Stimulated activated CD4-positive, alpha-beta T cell treated with anti-CD3 and anti-CD28 coated beads, TNF-alpha, amount 100 ng/mL, for 4 hours (primary cell): ENCODE measurements at regions not wholly inside any gene's neighbourhood (a gene's known extent, or its start where the extent isn't known, plus 50 kb on each side); places are given as distances from the start of the nearest gene placed in this dataset.
"Not testable (repeated sequence)": the region's sequence is repeated elsewhere in the genome, so short reads cannot be mapped to it uniquely, and the experiment has no call there.

Experiments used
- DNase-seq, 3 experiments: peaks; one replicate each; pipeline ENCODE4 v3.0.0-alpha.2; 2020; ENCODE audit warnings: low read depth in 3 of 3

DNA sequence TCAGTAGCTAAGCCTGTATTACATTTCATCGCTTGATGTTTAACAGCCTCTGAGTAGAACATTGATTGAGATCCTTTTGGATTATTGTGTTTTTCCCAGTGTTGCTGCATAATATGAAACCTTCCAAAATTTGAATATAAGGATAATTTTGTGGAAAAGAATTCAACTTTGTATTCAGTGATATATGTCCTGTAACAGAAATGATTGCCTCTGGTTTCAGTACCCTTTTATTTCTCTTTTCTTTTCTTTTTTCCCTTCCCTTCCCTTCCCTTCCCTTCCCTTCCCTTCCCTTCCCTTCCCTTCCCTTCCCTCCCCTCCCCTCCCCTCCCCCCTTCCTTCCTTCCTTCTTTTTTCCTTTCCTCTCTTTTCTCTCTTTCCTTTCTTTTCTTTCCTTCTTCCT is 74.6 kb downstream of the UTRN start:
- no peak for DNase-seq

DNA sequence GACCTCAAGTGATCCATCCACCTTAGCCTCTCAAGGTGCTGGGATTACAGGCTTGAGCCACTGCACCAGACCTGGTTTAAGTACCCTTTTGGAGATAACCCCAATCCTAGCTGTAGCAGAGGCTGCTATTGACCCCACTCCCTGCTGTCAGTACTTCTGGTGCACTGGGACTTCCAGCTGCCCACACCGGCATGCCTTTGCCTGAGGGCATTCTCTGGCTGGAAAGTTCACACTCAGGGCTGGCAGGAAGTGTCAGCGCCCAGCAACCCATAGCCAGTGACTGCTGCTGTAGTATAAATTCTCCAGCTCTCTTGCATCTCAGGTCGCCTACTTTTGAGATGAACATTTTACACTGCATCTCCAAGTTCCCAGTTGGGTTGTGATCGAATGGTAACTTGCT is 75.3 kb downstream of the UTRN start:
- DNase-seq, result no peak

GRCh38 chr6:144361016-144361415 is 75.9 kb downstream of the UTRN start:
- DNase-seq, result no peak

GRCh38 chr6:144362042-144363018 is 77.2 kb downstream of the UTRN start:
- no peak for DNase-seq

GRCh38 chr6:144364208-144364720 is 79.1 kb downstream of the UTRN start:
- DNase-seq, result no peak

- no peak for DNase-seq
These were observed 79.6 kb downstream of the UTRN start for GRCh38 chr6:144364782-144365181.

DNA sequence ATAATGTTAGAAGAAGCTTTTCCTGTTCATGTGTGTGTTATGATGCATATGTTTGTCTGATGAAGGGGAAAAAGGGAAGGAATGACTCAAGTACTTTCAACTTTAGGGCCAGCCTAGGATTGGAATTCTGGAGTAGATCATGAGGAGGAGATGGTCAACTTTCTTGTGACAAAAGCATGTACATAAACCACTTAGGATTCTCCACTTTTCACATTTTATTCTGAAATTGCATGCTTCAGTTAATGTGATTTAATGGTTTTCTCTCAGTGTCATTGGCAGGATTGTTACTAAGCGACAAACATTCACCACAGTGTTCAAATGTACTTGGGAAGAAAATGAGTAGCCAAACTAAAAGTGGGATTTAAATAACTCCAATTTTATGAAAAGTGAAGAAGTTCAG is 80.1 kb downstream of the UTRN start:
- no peak for DNase-seq

GRCh38 chr6:144369696-144370095 is 84.6 kb downstream of the UTRN start:
- DNase-seq, result not testable (repeated sequence)

- DNase-seq, result no peak
These were observed 87.0 kb downstream of the UTRN start for GRCh38 chr6:144372116-144372515.

- DNase-seq, result no peak
These were observed 87.8 kb downstream of the UTRN start for GRCh38 chr6:144372611-144373594.

DNA sequence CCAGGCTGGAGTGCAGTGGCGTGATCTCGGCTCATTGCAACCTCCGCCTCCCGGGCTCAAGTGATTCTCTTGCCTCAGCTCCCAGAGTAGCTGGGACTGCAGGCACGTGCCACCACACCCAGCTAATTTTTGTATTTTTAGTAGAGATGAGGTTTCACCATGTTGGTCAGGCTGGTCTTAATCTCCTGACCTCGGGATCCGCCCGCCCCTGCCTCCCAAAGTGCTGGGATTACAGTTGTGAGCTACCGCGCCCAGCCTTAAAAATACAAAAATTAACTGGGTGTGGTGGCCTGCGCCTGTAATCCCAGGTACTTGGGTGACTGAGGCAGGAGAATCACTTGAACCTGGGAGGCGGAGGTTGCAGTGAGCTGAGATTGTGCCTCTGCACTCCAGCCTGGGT is 89.4 kb downstream of the UTRN start:
- DNase-seq, result not testable (repeated sequence)

- DNase-seq, result no peak
These were observed 92.6 kb downstream of the UTRN start for GRCh38 chr6:144377586-144378210.

GRCh38 chr6:144378437-144378836 is 93.3 kb downstream of the UTRN start:
- no peak for DNase-seq

DNA sequence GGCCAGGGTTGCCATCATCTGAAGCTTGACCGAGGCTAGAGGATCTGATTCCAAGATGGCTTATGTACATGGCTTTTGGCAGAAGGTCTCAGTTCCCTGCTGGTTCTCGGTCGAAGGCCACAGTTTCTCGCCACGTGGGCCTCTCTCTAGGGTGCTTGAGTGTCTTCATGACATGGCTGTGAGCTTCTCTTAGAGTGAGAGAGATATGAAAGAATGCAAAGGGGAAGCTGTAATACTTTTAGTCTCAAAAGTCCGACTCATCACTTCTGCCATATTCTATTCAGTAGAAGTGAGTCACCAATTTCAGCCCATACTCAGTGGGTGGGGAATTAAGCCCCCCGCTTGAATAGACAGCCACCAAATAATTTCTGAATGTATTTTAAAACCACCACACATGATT is 94.2 kb downstream of the UTRN start:
- no peak for DNase-seq

DNA sequence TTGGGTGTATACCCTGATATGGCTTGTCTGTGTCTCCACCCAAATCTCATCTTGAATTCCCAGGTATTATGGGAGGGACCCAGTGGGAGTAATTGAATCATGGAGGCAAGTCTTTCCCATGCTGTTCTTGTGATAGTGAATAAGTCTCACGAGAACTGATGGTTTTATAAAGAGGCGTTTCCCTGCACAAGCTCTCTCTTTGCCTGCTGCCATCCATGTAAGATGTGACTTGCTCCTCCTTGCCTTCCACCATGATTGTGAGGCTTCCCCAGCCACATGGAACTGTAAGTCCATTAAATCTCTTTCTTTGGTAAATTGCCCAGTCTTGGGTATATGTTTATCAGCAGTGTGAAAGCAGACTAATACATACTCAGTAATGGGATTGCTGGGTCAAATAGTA is 96.4 kb downstream of the UTRN start:
- DNase-seq, result not testable (repeated sequence)

GRCh38 chr6:144383336-144383735 is 98.2 kb downstream of the UTRN start:
- DNase-seq, result no peak

DNA sequence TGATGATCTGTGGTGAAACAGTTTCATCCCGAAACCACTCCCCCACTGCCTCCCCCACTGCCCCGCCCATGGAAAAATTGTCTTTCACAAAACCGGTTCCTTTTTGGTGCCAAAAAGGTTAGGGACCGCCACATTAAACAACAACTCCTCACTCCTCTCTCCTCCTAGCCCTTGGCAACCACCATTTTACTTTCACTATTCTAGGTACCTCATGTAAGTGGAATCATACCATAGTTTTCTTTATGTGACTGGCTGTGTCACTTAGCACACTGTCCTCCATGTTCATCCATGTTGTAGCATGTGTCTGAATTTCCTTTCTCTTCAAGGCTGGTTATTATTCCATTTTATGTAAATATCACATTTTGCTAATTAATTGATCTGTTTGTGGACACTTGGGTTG is 99.3 kb downstream of the UTRN start:
- no peak for DNase-seq

DNA sequence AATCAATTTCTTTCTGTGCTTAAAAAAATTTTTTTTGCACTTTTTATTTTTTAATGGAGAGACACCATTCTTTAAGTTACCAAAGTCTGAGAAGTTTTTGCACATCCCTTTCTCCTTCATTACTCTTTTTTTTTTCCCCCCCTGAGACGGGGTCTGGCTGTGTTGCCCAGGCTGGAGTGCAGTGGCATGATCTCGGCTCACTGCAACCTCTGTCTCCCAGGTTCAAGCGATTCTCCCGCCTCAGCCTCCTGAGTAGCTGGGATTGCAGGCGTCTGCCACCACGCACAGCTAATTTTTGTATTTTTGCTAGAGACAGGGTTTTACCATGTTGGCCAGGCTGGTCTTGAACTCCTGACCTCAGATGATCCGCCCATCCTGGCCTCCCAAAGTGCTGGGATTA is 104.3 kb downstream of the UTRN start:
- not testable (repeated sequence) for DNase-seq

- no peak for DNase-seq
These were observed 105.1 kb downstream of the UTRN start for GRCh38 chr6:144390202-144390601.

DNA sequence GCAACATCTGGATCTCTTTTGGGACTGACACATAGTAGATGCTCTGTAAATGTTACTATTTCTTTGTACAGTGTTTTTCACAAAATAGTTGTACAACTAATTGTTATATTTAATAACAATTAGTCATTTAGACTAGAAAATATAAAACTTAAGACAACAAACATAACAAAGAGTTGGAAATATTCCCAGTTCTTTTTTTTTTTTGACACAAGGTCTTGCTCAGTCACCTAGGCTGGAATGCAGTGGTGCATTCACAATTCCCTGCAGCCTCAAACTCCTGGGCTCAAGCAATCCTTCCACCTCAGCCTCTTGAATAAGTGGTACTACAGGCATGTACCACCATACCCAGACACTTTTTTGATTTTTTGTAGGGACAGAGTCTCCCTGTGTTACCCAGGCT is 105.8 kb downstream of the UTRN start:
- DNase-seq, result no peak

DNA sequence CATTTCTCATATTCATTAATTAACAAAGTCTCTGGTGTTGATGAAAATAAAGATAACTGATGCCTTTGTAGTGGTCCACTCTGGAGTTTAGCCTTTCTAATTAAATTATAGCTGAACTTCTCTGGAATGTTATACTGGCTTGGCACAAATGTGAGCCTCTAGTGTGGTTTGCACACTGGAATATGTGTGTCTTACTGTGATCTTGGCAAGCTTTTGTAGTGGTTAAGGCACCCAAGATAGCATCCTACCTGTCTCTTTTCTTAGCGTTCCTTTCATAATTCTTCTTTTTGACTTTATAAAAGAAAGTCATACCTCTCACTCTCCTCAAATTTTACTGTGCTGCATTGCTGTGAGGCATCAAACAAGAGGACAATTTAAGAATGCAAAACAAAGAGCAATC is 107.4 kb downstream of the UTRN start:
- no peak for DNase-seq

DNA sequence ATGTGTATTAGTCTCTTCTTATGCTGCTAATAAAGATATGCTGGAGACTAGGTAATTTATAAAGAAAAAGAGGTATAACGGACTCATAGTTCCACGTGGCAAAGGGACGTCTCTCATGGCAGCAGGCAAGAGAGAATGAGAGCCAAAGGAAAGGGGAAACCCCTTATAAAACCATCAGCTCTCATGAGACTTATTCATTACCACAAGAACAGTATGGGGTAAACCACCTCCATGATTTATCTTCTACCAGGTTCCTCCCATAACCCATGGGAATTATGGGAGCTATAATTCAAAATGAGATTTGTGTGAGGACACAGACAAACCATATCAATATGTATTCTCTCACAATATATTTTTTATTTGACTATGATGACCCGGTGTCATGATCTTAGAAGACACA is 109.1 kb downstream of the UTRN start:
- no peak for DNase-seq
